MM.1S (cell line): ENCODE measurements at regions not wholly inside any gene's neighbourhood (a gene's known extent, or its start where the extent isn't known, plus 50 kb on each side); places are given as distances from the start of the nearest gene placed in this dataset.

Source experiments
- DNase-seq: peaks from one replicate; pipeline ENCODE4 v3.0.0-alpha.2; 2015
- H2AFZ ChIP-seq: fragments of 300-600 bp; sonication (generic); 2 replicates; pipeline ENCODE4 v1.6.0; 2016; ENCODE audit warnings: antibody characterized with exemption, low read length
- H3F3A ChIP-seq: fragments of 300-600 bp; sonication (generic); 2 replicates; pipeline ENCODE4 v1.6.1; 2016; ENCODE audit warnings: mild to moderate bottlenecking, antibody characterized with exemption, low read length, moderate library complexity, mixed read lengths; ENCODE audit not compliant: insufficient read depth
- H3K27ac ChIP-seq: fragments of 300-600 bp; sonication (generic); 2 replicates; pipeline ENCODE4 v1.5.1; 2016; ENCODE audit warnings: mild to moderate bottlenecking, low read length
- H3K27me3 ChIP-seq: fragments of 300-600 bp; sonication (generic); replicated peaks from 2 replicates; pipeline ENCODE4 v1.6.0; 2016; ENCODE audit warnings: low read length; ENCODE audit not compliant: insufficient read depth
- H3K36me3 ChIP-seq: fragments of 300-600 bp; sonication (generic); replicated peaks from 2 replicates; pipeline ENCODE4 v1.6.1; 2016; ENCODE audit warnings: mild to moderate bottlenecking, low read length, mixed read lengths; ENCODE audit not compliant: insufficient read depth
- H3K4me1 ChIP-seq: fragments of 300-600 bp; sonication (generic); 2 replicates; pipeline ENCODE4 v1.6.1; 2016; ENCODE audit warnings: low read length, mixed read lengths
- H3K4me2 ChIP-seq: fragments of 300-600 bp; sonication (generic); 2 replicates; pipeline ENCODE4 v1.6.0; 2016; ENCODE audit warnings: low read depth, low read length
- H3K4me3 ChIP-seq: fragments of 300-600 bp; sonication (generic); 2 replicates; pipeline ENCODE4 v1.5.1; 2016; ENCODE audit warnings: low read length, mixed read lengths
- H3K79me2 ChIP-seq: fragments of 300-600 bp; sonication (generic); 2 replicates; pipeline ENCODE4 v1.6.1; 2016; ENCODE audit warnings: mixed run types, low read length, mixed read lengths
- H3K9ac ChIP-seq: fragments of 300-600 bp; sonication (generic); 2 replicates; pipeline ENCODE4 v1.6.1; 2016; ENCODE audit warnings: low read length, mixed read lengths
- H3K9me2 ChIP-seq: fragments of 300-600 bp; sonication (generic); replicated peaks from 2 replicates; pipeline ENCODE4 v1.6.1; 2016; ENCODE audit warnings: mild to moderate bottlenecking, low read length, mixed read lengths; ENCODE audit not compliant: insufficient read depth
- H3K9me3 ChIP-seq: fragments of 300-600 bp; sonication (generic); replicated peaks from 2 replicates; pipeline ENCODE4 v1.6.1; 2016; ENCODE audit warnings: mild to moderate bottlenecking, low read length, mixed read lengths; ENCODE audit not compliant: insufficient read depth
- H4K20me1 ChIP-seq: fragments of 300-600 bp; sonication (generic); 2 replicates; pipeline ENCODE4 v1.6.1; 2016; ENCODE audit warnings: mild to moderate bottlenecking, low read length, moderate library complexity, mixed read lengths; ENCODE audit not compliant: insufficient read depth
- CTCF ChIP-seq: fragments of 300-600 bp; sonication (generic); IDR thresholded peaks from 2 replicates; pipeline ENCODE4 v1.5.1; 2016; ENCODE audit warnings: antibody characterized with exemption, low read length, mixed read lengths
- EZH2 ChIP-seq: fragments of 300-600 bp; sonication (generic); optimal IDR thresholded peaks from 2 replicates; pipeline ENCODE3; 2017; ENCODE audit warnings: low read depth, mild to moderate bottlenecking, antibody characterized with exemption, low read length, mixed read lengths
- EZH2phosphoT487 ChIP-seq: fragments of 300-600 bp; sonication (generic); IDR thresholded peaks from 2 replicates; pipeline ENCODE4 v1.6.1; 2018; ENCODE audit warnings: antibody characterized with exemption, low read length

- no peaks in the 10 kb centered on the region for H3K36me3 ChIP-seq
- H2AFZ ChIP-seq: no peak overlapping the region
- H3K27ac ChIP-seq: no peak overlapping the region
- no peaks in the 10 kb centered on the region for H3K27me3 ChIP-seq
- H3K9me3 ChIP-seq: no peaks in the 10 kb centered on the region
- no peaks in the 10 kb centered on the region for H3K4me1 ChIP-seq
- no peak overlapping the region for H3K4me2 ChIP-seq
- no peaks in the 10 kb centered on the region for H3K79me2 ChIP-seq
- no peaks in the 10 kb centered on the region for H4K20me1 ChIP-seq
- no peak overlapping the region for H3K4me3 ChIP-seq
- H3F3A ChIP-seq: no peaks in the 10 kb centered on the region
- no peaks in the 10 kb centered on the region for H3K9me2 ChIP-seq
- no peak for DNase-seq
- no peak overlapping the region for H3K9ac ChIP-seq
- TF ChIP-seq EZH2phosphoT487 (no peak), EZH2 (no peak), CTCF (no peak)
These were observed 176.7 kb downstream of the EMX2 start for GRCh38 chr10:117718986-117719920.

GRCh38 chr10:117720931-117721835 lies 178.6 kb downstream of the EMX2 start:
- Histone ChIP-seq H3K9ac (no peak overlapping the region), H3K4me2 (no peak overlapping the region), H4K20me1 (no peaks in the 10 kb centered on the region), H2AFZ (no peak overlapping the region), H3K4me1 (no peaks in the 10 kb centered on the region), H3K27ac (no peak overlapping the region), H3K36me3 (no peaks in the 10 kb centered on the region), H3K4me3 (no peak overlapping the region), H3K9me3 (no peaks in the 10 kb centered on the region), H3K27me3 (no peaks in the 10 kb centered on the region), H3F3A (no peaks in the 10 kb centered on the region), H3K79me2 (no peaks in the 10 kb centered on the region), H3K9me2 (no peaks in the 10 kb centered on the region)
- TF ChIP-seq CTCF (no peak), EZH2phosphoT487 (no peak), EZH2 (no peak)
- DNase-seq: no peak

GRCh38 chr10:117721873-117722272 lies 179.3 kb downstream of the EMX2 start:
- no peaks in the 10 kb centered on the region for H3K9me3 ChIP-seq
- TF ChIP-seq EZH2phosphoT487 (no peak), CTCF (no peak), EZH2 (no peak)
- H3K9me2 ChIP-seq: no peaks in the 10 kb centered on the region
- H3K4me1 ChIP-seq: no peaks in the 10 kb centered on the region
- H3K4me2 ChIP-seq: no peak overlapping the region
- no peak for DNase-seq
- H3F3A ChIP-seq: no peaks in the 10 kb centered on the region
- no peak overlapping the region for H3K4me3 ChIP-seq
- no peak overlapping the region for H3K9ac ChIP-seq
- no peaks in the 10 kb centered on the region for H3K36me3 ChIP-seq
- H3K27me3 ChIP-seq: no peaks in the 10 kb centered on the region
- no peaks in the 10 kb centered on the region for H3K79me2 ChIP-seq
- no peak overlapping the region for H3K27ac ChIP-seq
- H4K20me1 ChIP-seq: no peaks in the 10 kb centered on the region
- no peak overlapping the region for H2AFZ ChIP-seq
